Transverse colon (tissue), 4 donors: ENCODE measurements at regions not wholly inside any gene's neighbourhood (a gene's known extent, or its start where the extent isn't known, plus 50 kb on each side); places are given as distances from the start of the nearest gene placed in this dataset.

Experiments used
- DNase-seq: peaks from one replicate; pipeline ENCODE4 v3.0.0-alpha.2; 2019
- H3K27ac ChIP-seq, 4 donors: fragments of 200-600 bp; sonication (generic); 2 replicates each; pipeline ENCODE4 v1.5.1; 2016 to 2018; ENCODE audit warnings: inconsistent platforms in 4 of 4
- H3K27me3 ChIP-seq: fragments of 200-600 bp; sonication (generic); 2 replicates; pipeline ENCODE4 v1.5.1; 2017; ENCODE audit warnings: inconsistent platforms
- H3K36me3 ChIP-seq, 4 donors: fragments of 200-600 bp; sonication (generic); 2 replicates each; pipeline ENCODE4 v1.5.1; 2017 to 2019; ENCODE audit warnings: inconsistent platforms in 4 of 4
- H3K4me1 ChIP-seq, 4 donors: fragments of 200-600 bp; sonication (generic); 2 replicates each; pipeline ENCODE4 v1.5.1; 2017 to 2020; ENCODE audit warnings: inconsistent platforms in 4 of 4
- H3K4me3 ChIP-seq, 4 donors: fragments of 200-600 bp; sonication (generic); 1 replicate in 1 of 4; 2 replicates in 3 of 4; pipeline versions ENCODE4 v1.5.1 to v1.6.1; 2017 to 2019; ENCODE audit warnings: inconsistent platforms in 4 of 4
- H3K9me3 ChIP-seq, 2 donors: fragments of 200-600 bp; sonication (generic); 2 replicates each; pipeline ENCODE4 v1.5.1; 2017 to 2019; ENCODE audit warnings: inconsistent platforms in 2 of 2
- EP300 ChIP-seq: sonication (generic); formaldehyde crosslinking; IDR thresholded peaks from one replicate; pipeline ENCODE4 v1.6.1; 2017; ENCODE audit warnings: antibody characterized with exemption, low read depth
- POLR2A ChIP-seq: fragments of 450-650 bp; IDR thresholded peaks from one replicate; pipeline ENCODE4 v1.6.1; 2016; ENCODE audit warnings: antibody characterized with exemption, mild to moderate bottlenecking, moderate library complexity
- POLR2AphosphoS5 ChIP-seq, 3 donors: sonication (generic); formaldehyde crosslinking; IDR thresholded peaks; one replicate each; pipeline ENCODE4 v1.6.1; 2016; ENCODE audit warnings: antibody characterized with exemption in 3 of 3
- WGBS, 2 donors: methylation state at CpG; one replicate each; pipeline ENCODE4 v1.1.5; 2018; ENCODE audit warnings: low coverage in 1 of 2; 5-methylcytosine and 5-hydroxymethylcytosine counted together
- in situ Hi-C, 4 donors: fragments of 200-750 bp; cut with MboI; loops; one replicate each; pipeline versions ENCODE4 v1.15.0 to v1.15.1; 2017; ENCODE audit warnings: low sequenced_read_pairs in 3 of 4, low pct_ligation_motif_present in 1 of 4, low pct_unique_long_range_greater_than_20kb in 1 of 4
- intact Hi-C: fragments of 100-400 bp; cut with DNase I; formaldehyde crosslinking; loops from one replicate; pipeline ENCODE4 v1.15.1; 2023; ENCODE audit warnings: low total_unique reads
- TF ChIP-seq, protein P1 (sequence below), 5 experiments: fragments of 200-600 bp in 3 of 5; fragments of 450-650 bp in 2 of 5; sonication (generic) in 3 of 5; IDR thresholded peaks; 1 replicate in 2 of 5; 2 replicates in 3 of 5; pipeline ENCODE4 v1.5.1; 2016 to 2017; ENCODE audit warnings: antibody characterized with exemption in 5 of 5, inconsistent platforms in 3 of 5, mild to moderate bottlenecking in 2 of 5, moderate library complexity in 1 of 5

DNA sequence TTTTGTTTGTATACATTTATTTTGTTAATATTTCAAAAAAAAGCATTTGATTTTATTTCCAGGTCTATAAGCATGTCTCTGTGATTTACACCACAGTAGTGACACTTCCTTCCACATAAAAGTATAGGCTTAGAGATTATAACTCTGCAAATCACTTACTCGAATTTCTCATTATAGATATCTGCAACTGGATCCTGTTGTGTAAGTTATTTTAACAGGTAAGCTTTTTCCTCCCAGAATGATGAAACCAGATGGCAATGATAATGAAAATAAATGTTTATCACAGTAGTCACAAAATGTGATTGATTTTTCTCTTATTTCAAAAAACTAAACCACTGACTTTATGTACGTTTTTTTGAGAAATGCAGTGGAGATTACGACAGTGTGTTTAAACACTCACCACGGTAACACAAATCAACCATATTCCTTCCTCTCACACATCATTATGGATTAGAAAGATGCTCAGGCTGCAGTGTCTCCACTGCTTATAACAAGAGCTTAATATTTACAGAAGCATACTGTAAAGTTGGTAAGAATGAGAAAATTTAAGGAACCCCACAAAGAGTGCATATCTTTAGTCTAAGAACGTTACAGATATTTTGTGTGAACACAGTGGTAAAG is 194.6 kb downstream of the ATXN7L3B start:
- intact Hi-C loops (no loop called here), in situ Hi-C loops (no loop called here)
- no peak overlapping the region for H3K4me3 ChIP-seq
- no peaks in the 10 kb centered on the region for H3K36me3 ChIP-seq
- H3K27me3 ChIP-seq: no peaks in the 10 kb centered on the region
- no peak overlapping the region for H3K27ac ChIP-seq
- 49 to 55% methylated on average over 4 to 5 of the region's 5 CpGs for WGBS, 2 donors
- H3K9me3 ChIP-seq: no peaks in the 10 kb centered on the region
- no peaks in the 10 kb centered on the region for H3K4me1 ChIP-seq
- TF ChIP-seq, protein P1, sequence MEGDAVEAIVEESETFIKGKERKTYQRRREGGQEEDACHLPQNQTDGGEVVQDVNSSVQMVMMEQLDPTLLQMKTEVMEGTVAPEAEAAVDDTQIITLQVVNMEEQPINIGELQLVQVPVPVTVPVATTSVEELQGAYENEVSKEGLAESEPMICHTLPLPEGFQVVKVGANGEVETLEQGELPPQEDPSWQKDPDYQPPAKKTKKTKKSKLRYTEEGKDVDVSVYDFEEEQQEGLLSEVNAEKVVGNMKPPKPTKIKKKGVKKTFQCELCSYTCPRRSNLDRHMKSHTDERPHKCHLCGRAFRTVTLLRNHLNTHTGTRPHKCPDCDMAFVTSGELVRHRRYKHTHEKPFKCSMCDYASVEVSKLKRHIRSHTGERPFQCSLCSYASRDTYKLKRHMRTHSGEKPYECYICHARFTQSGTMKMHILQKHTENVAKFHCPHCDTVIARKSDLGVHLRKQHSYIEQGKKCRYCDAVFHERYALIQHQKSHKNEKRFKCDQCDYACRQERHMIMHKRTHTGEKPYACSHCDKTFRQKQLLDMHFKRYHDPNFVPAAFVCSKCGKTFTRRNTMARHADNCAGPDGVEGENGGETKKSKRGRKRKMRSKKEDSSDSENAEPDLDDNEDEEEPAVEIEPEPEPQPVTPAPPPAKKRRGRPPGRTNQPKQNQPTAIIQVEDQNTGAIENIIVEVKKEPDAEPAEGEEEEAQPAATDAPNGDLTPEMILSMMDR (IDR thresholded peaks at IDR 0.05): no peak
- TF ChIP-seq POLR2AphosphoS5 (IDR thresholded peaks at IDR 0.05) (no peak), EP300 (no peak)
- no peak for DNase-seq

DNA sequence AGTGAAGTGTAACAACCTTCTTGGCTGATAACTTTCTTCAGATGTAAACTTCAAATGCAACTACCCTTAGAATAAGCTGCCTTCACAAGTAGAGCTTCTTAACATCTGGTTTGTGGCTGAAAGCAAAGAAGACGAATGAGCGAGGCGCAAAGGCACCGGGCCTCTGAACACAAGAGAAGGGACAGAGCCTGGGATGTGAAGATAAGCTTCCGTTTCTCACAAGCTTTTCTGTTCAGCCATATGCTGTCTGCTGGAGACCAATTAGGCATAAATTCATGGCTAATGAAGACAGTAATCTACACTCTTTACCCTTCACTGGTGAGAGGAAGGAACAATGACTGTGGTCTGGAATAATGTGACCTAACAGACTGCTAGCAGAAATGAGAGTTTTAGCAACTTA is 195.2 kb downstream of the ATXN7L3B start:
- in situ Hi-C loops: no loop called here
- WGBS, 2 donors: 48 to 60% methylated on average over 4 to 5 of the region's 5 CpGs
- DNase-seq: no peak

DNA sequence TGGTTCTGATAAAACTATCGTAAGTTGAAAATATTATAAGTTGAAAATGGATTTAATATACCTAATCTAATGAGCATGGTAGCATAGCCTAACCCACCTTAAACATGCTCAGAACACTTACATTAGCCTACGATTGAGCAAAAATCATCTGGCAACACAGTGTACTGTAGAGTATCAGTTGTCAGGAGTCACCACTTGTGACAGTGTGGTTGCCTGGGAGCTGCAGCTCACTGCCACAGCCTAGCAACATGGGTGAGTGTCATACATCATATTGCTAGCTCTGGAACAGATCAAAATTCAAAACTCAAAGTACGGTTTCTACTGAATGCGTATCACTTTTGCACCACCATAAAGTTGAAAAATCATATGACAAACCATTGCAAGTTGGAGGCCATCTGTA is 203.5 kb downstream of the ATXN7L3B start:
- 79 to 85% methylated on average over 4 of the region's 4 CpGs for WGBS, 2 donors
- in situ Hi-C loops (no loop called here), intact Hi-C loops (no loop called here)

More for the DNA sequence above, 195.2 kb downstream of the ATXN7L3B start:
- no peaks in the 10 kb centered on the region for H3K36me3 ChIP-seq
- no peak for TF ChIP-seq POLR2AphosphoS5 (IDR thresholded peaks at IDR 0.05)
- TF ChIP-seq EP300: no peak
- TF ChIP-seq, protein P1 (IDR thresholded peaks at IDR 0.05): no peak
- no peak for TF ChIP-seq POLR2A
- H3K4me1 ChIP-seq: no peaks in the 10 kb centered on the region
- H3K9me3 ChIP-seq: no peaks in the 10 kb centered on the region
- H3K27me3 ChIP-seq: no peaks in the 10 kb centered on the region
- no peak overlapping the region for H3K27ac ChIP-seq
- H3K4me3 ChIP-seq: no peak overlapping the region
- intact Hi-C loops: no loop called here

DNA sequence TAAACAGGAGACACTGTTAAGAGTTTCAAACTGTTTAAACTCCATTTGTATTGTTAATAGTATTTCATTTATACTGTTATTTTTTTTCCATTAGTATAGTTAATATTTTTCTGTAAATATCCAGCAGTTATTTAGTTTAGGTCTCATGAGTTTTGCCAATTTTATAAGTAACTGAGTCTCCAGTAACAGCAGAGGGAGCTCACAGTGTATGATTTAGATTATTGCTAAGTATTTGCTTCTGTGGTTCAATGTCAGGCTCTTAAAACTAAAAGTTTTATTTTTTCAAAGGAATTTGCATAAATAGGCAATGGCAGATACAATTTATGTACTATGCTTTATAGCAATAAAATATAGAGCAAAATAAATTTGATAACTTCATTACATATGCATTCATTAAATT is 209.7 kb downstream of the ATXN7L3B start:
- Histone ChIP-seq H3K27me3 (no peaks in the 10 kb centered on the region), H3K9me3 (no peaks in the 10 kb centered on the region), H3K27ac (no peak overlapping the region), H3K4me1 (no peaks in the 10 kb centered on the region), H3K4me3 (no peak overlapping the region), H3K36me3 (no peaks in the 10 kb centered on the region)
- in situ Hi-C loops: no loop called here
- DNase-seq: no peak
- TF ChIP-seq POLR2AphosphoS5 (IDR thresholded peaks at IDR 0.05) (no peak), POLR2A (no peak), EP300 (no peak)
- TF ChIP-seq, protein P1 (IDR thresholded peaks at IDR 0.05): no peak
- intact Hi-C loops: no loop called here

More for the DNA sequence above, 203.5 kb downstream of the ATXN7L3B start:
- H3K9me3 ChIP-seq: no peaks in the 10 kb centered on the region
- H3K4me3 ChIP-seq: no peak overlapping the region
- H3K4me1 ChIP-seq: no peaks in the 10 kb centered on the region
- DNase-seq: no peak
- no peaks in the 10 kb centered on the region for H3K36me3 ChIP-seq
- TF ChIP-seq, protein P1 (IDR thresholded peaks at IDR 0.05): no peak
- no peak for TF ChIP-seq POLR2AphosphoS5 (IDR thresholded peaks at IDR 0.05)
- no peak for TF ChIP-seq EP300
- no peak for TF ChIP-seq POLR2A
- no peak overlapping the region for H3K27ac ChIP-seq
- H3K27me3 ChIP-seq: no peaks in the 10 kb centered on the region
